ENCODE measurements at regions not wholly inside any gene's neighbourhood (a gene's known extent, or its start where the extent isn't known, plus 50 kb on each side); places are given as distances from the start of the nearest gene placed in this dataset.

- H3K4me1 ChIP-seq (ENCODE audit: control insufficient read depth in 2 of 2, insufficient read depth in 2 of 2, low read length in 2 of 2) = no peaks in the 10 kb centered on the region
- POLR2A ChIA-PET = no interaction called here
- no peak overlapping the region for H3K27ac Mint-ChIP-seq
- H3K27ac ChIP-seq (ENCODE audit: low read length in 2 of 2) = no peak overlapping the region
- H3K4me2 ChIP-seq (replicated peaks; ENCODE audit: low read depth, low read length, poor library complexity, severe bottlenecking) = no peak overlapping the region
- DNase-seq (no peak), ATAC-seq (ENCODE audit: low read depth) (no peak)
- no peaks in the 10 kb centered on the region for H3K79me2 ChIP-seq (ENCODE audit: control insufficient read depth, insufficient read depth, low read length)
- H3K9me3 Mint-ChIP-seq (ENCODE audit: insufficient read depth) = no peaks in the 10 kb centered on the region
- no peaks in the 10 kb centered on the region for H3K9me3 ChIP-seq (ENCODE audit: control extremely low read depth in 1 of 3, control insufficient read depth in 2 of 3, insufficient read depth in 1 of 3, low read length in 2 of 3)
- CTCF ChIA-PET = no interaction called here
- H2AFZ ChIP-seq (ENCODE audit: insufficient read depth, low read depth, low read length, poor library complexity, severe bottlenecking) = no peak overlapping the region
- TF ChIP-seq EZH2 (IDR thresholded peaks at IDR 0.05; ENCODE audit: borderline replicate concordance, insufficient read depth, low read depth, low read length, poor library complexity, severe bottlenecking) = no peak
- TF ChIP-seq CTCF (IDR thresholded peaks at IDR 0.05) = no peak
- H3K36me3 ChIP-seq (replicated peaks in 1 of 2; ENCODE audit: control extremely low read depth in 1 of 2, control insufficient read depth in 1 of 2, extremely low read depth in 1 of 2, insufficient read depth in 2 of 2, low read length in 1 of 2) = no peaks in the 10 kb centered on the region
- peaks cover 30% of the 10 kb centered on the region for H3K27me3 Mint-ChIP-seq
- H3K9ac ChIP-seq (ENCODE audit: low read length) = no peak overlapping the region
- H3K4me3 ChIP-seq (ENCODE audit: control extremely low read depth in 1 of 5, extremely low read depth in 1 of 5, insufficient read depth in 1 of 5, low read depth in 2 of 5, low read length in 4 of 5) = no peak overlapping the region
- no peaks in the 10 kb centered on the region for H3K4me1 Mint-ChIP-seq
- H4K20me1 ChIP-seq (ENCODE audit: control insufficient read depth, insufficient read depth, low read length, poor library complexity, severe bottlenecking) = no peaks in the 10 kb centered on the region
- intact Hi-C loops (cut with micrococcal nuclease) = no loop called here
- H3K4me3 Mint-ChIP-seq = no peak overlapping the region
- peaks cover 0 to 2% (median 0%) of the 10 kb centered on the region in 4 experiments for H3K27me3 ChIP-seq (replicated peaks in 1 of 4; ENCODE audit: control extremely low read depth in 1 of 4, control insufficient read depth in 3 of 4, insufficient read depth in 4 of 4, low read length in 3 of 4)
- 80% methylated on average over 1 of the region's 2 CpGs for WGBS (ENCODE audit: insufficient coverage)
These were observed 91.4 kb upstream of the GATB start for GRCh38 chr4:151852202-151852601.

- intact Hi-C loops (cut with micrococcal nuclease) = no loop called here
- peaks cover 30% of the 10 kb centered on the region for H3K27me3 Mint-ChIP-seq
- no peaks in the 10 kb centered on the region for H4K20me1 ChIP-seq (ENCODE audit: control insufficient read depth, insufficient read depth, low read length, poor library complexity, severe bottlenecking)
- no peak overlapping the region for H3K27ac ChIP-seq (ENCODE audit: low read length in 2 of 2)
- CTCF ChIA-PET = no interaction called here
- no peaks in the 10 kb centered on the region for H3K4me1 Mint-ChIP-seq
- ATAC-seq (ENCODE audit: low read depth) (no peak), DNase-seq (no peak)
- peaks cover 0 to 5% (median 0%) of the 10 kb centered on the region in 4 experiments for H3K27me3 ChIP-seq (replicated peaks in 1 of 4; ENCODE audit: control extremely low read depth in 1 of 4, control insufficient read depth in 3 of 4, insufficient read depth in 4 of 4, low read length in 3 of 4)
- H3K4me2 ChIP-seq (replicated peaks; ENCODE audit: low read depth, low read length, poor library complexity, severe bottlenecking) = no peak overlapping the region
- H3K36me3 ChIP-seq (replicated peaks in 1 of 2; ENCODE audit: control extremely low read depth in 1 of 2, control insufficient read depth in 1 of 2, extremely low read depth in 1 of 2, insufficient read depth in 2 of 2, low read length in 1 of 2) = no peaks in the 10 kb centered on the region
- TF ChIP-seq EZH2 (IDR thresholded peaks at IDR 0.05; ENCODE audit: borderline replicate concordance, insufficient read depth, low read depth, low read length, poor library complexity, severe bottlenecking) (no peak), CTCF (IDR thresholded peaks at IDR 0.05) (no peak)
- H3K4me3 Mint-ChIP-seq = no peak overlapping the region
- no peak overlapping the region for H3K9ac ChIP-seq (ENCODE audit: low read length)
- no peaks in the 10 kb centered on the region for H3K9me3 Mint-ChIP-seq (ENCODE audit: insufficient read depth)
- no peaks in the 10 kb centered on the region for H3K79me2 ChIP-seq (ENCODE audit: control insufficient read depth, insufficient read depth, low read length)
- H3K27ac Mint-ChIP-seq = no peak overlapping the region
- H2AFZ ChIP-seq (ENCODE audit: insufficient read depth, low read depth, low read length, poor library complexity, severe bottlenecking) = no peak overlapping the region
- no peak overlapping the region for H3K4me3 ChIP-seq (ENCODE audit: control extremely low read depth in 1 of 5, extremely low read depth in 1 of 5, insufficient read depth in 1 of 5, low read depth in 2 of 5, low read length in 4 of 5)
- no peaks in the 10 kb centered on the region for H3K4me1 ChIP-seq (ENCODE audit: control insufficient read depth in 2 of 2, insufficient read depth in 2 of 2, low read length in 2 of 2)
- POLR2A ChIA-PET = no interaction called here
- 83% methylated on average over 1 of the region's 2 CpGs for WGBS (ENCODE audit: insufficient coverage)
- no peaks in the 10 kb centered on the region for H3K9me3 ChIP-seq (ENCODE audit: control extremely low read depth in 1 of 3, control insufficient read depth in 2 of 3, insufficient read depth in 1 of 3, low read length in 2 of 3)
These were observed 90.5 kb upstream of the GATB start for GRCh38 chr4:151851354-151851753.

All from B cell (primary cell).